ENCODE measurements at regions not wholly inside any gene's neighbourhood (a gene's known extent, or its start where the extent isn't known, plus 50 kb on each side); places are given as distances from the start of the nearest gene placed in this dataset.

- Histone ChIP-seq H3K27me3 (ENCODE audit: insufficient read depth, low read length) (no peaks in the 10 kb centered on the region), H3K36me3 (ENCODE audit: control insufficient read depth in 1 of 2, insufficient read depth in 2 of 2, low read length in 2 of 2) (no peaks in the 10 kb centered on the region), H3K4me3 (replicated peaks in 1 of 2; ENCODE audit: low read depth in 1 of 2, low read length in 2 of 2) (no peak overlapping the region), H3K79me2 (ENCODE audit: insufficient read depth, low read length) (no peaks in the 10 kb centered on the region), H3K4me2 (ENCODE audit: low read length) (no peak overlapping the region), H4K20me1 (ENCODE audit: insufficient read depth) (no peaks in the 10 kb centered on the region), H2AFZ (ENCODE audit: low read depth, low read length, poor library complexity, severe bottlenecking) (no peak overlapping the region), H3K27ac (ENCODE audit: low read depth, low read length) (no peak overlapping the region), H3K9ac (ENCODE audit: low read length) (no peak overlapping the region), H3K9me2 (ENCODE audit: insufficient read depth) (no peaks in the 10 kb centered on the region), H3K9me3 (ENCODE audit: control insufficient read depth in 1 of 2, insufficient read depth in 1 of 2, low read depth in 1 of 2, low read length in 2 of 2) (no peaks in the 10 kb centered on the region), H3K4me1 (ENCODE audit: control insufficient read depth in 1 of 2, insufficient read depth in 2 of 2, low read length in 2 of 2) (no peaks in the 10 kb centered on the region)
- BruUV-seq (replicated peaks) = no TSS peak
- POLR2A ChIA-PET = no interaction called here
- RAD21 ChIA-PET (ENCODE audit: low non-redundant PET in 1 of 2, low total read pairs in 2 of 2, uncharacterized antibody in 2 of 2, unreplicated experiment in 2 of 2) = no interaction called here
- CTCF ChIA-PET = no interaction called here
- ATAC-seq (no peak; the same call in 1 of the 2 replicates), DNase-seq (ENCODE audit: low read depth, low spot score) (no peak)
- intact Hi-C loops (cut with micrococcal nuclease) = no loop called here
- no peak for TF ChIP-seq POLR2AphosphoS5 (IDR thresholded peaks at IDR 0.05; ENCODE audit: low read depth, low read length)
- TF ChIP-seq RAD21 (IDR thresholded peaks at IDR 0.05; ENCODE audit: low read depth) = 0 out of 2 replicates have a peak, but pooled peaks have one; percentile 3
- TF ChIP-seq, protein P1, sequence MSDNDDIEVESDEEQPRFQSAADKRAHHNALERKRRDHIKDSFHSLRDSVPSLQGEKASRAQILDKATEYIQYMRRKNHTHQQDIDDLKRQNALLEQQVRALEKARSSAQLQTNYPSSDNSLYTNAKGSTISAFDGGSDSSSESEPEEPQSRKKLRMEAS (IDR thresholded peaks at IDR 0.05) = no peak
- TF ChIP-seq, protein P2, sequence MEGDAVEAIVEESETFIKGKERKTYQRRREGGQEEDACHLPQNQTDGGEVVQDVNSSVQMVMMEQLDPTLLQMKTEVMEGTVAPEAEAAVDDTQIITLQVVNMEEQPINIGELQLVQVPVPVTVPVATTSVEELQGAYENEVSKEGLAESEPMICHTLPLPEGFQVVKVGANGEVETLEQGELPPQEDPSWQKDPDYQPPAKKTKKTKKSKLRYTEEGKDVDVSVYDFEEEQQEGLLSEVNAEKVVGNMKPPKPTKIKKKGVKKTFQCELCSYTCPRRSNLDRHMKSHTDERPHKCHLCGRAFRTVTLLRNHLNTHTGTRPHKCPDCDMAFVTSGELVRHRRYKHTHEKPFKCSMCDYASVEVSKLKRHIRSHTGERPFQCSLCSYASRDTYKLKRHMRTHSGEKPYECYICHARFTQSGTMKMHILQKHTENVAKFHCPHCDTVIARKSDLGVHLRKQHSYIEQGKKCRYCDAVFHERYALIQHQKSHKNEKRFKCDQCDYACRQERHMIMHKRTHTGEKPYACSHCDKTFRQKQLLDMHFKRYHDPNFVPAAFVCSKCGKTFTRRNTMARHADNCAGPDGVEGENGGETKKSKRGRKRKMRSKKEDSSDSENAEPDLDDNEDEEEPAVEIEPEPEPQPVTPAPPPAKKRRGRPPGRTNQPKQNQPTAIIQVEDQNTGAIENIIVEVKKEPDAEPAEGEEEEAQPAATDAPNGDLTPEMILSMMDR (IDR thresholded peaks at IDR 0.05 in 2 of 3, conservative IDR thresholded peaks at IDR 0.05 in 1 of 3; ENCODE audit: borderline replicate concordance in 1 of 3, insufficient read depth in 1 of 3, low read depth in 2 of 3, low read length in 2 of 3) = peak in 2 of 3 experiments; percentile 30 to 37; a peak in 4 of 6 replicates
- no peak for TF ChIP-seq POLR2A (IDR thresholded peaks at IDR 0.05; ENCODE audit: borderline replicate concordance, extremely low read depth, insufficient read depth, insufficient read length)
These were observed 163.6 kb downstream of the CEP135 start for GRCh38 chr4:56112377-56112776.

GRCh38 chr4:56106180-56107147, 157.7 kb downstream of the CEP135 start:
- ChIA-PET CTCF (no interaction called here), POLR2A (no interaction called here), RAD21 (ENCODE audit: low non-redundant PET in 1 of 2, low total read pairs in 2 of 2, uncharacterized antibody in 2 of 2, unreplicated experiment in 2 of 2) (no interaction called here)
- Histone ChIP-seq H3K36me3 (ENCODE audit: control insufficient read depth in 1 of 2, insufficient read depth in 2 of 2, low read length in 2 of 2) (no peaks in the 10 kb centered on the region), H3K27ac (ENCODE audit: low read depth, low read length) (no peak overlapping the region), H3K4me3 (replicated peaks in 1 of 2; ENCODE audit: low read depth in 1 of 2, low read length in 2 of 2) (no peak overlapping the region), H4K20me1 (ENCODE audit: insufficient read depth) (no peaks in the 10 kb centered on the region), H3K4me1 (ENCODE audit: control insufficient read depth in 1 of 2, insufficient read depth in 2 of 2, low read length in 2 of 2) (no peaks in the 10 kb centered on the region), H3K9me2 (ENCODE audit: insufficient read depth) (no peaks in the 10 kb centered on the region), H2AFZ (ENCODE audit: low read depth, low read length, poor library complexity, severe bottlenecking) (no peak overlapping the region), H3K4me2 (ENCODE audit: low read length) (no peak overlapping the region), H3K79me2 (ENCODE audit: insufficient read depth, low read length) (no peaks in the 10 kb centered on the region), H3K9ac (ENCODE audit: low read length) (no peak overlapping the region), H3K9me3 (ENCODE audit: control insufficient read depth in 1 of 2, insufficient read depth in 1 of 2, low read depth in 1 of 2, low read length in 2 of 2) (no peaks in the 10 kb centered on the region), H3K27me3 (ENCODE audit: insufficient read depth, low read length) (no peaks in the 10 kb centered on the region)
- ATAC-seq (no peak), DNase-seq (ENCODE audit: low read depth, low spot score) (no peak)
- BruUV-seq (replicated peaks) = no TSS peak
- intact Hi-C loops (cut with micrococcal nuclease) = no loop called here
- TF ChIP-seq SP1 (IDR thresholded peaks at IDR 0.05; ENCODE audit: low read depth) (no peak), JUND (IDR thresholded peaks at IDR 0.05) (no peak), POLR2A (IDR thresholded peaks at IDR 0.05; ENCODE audit: borderline replicate concordance, extremely low read depth, insufficient read depth, insufficient read length) (no peak), FOSL1 (IDR thresholded peaks at IDR 0.05; ENCODE audit: low read depth) (no peak), REST (IDR thresholded peaks at IDR 0.05; ENCODE audit: low read depth) (no peak), ATF3 (IDR thresholded peaks at IDR 0.05) (no peak), YY1 (IDR thresholded peaks at IDR 0.05; ENCODE audit: extremely low read depth, insufficient replicate concordance, low read depth, low read length) (no peak), RAD21 (IDR thresholded peaks at IDR 0.05; ENCODE audit: low read depth) (no peak)

Data from HCT116 (cell line).